GM10248 (cell line): ENCODE measurements at regions not wholly inside any gene's neighbourhood (a gene's known extent, or its start where the extent isn't known, plus 50 kb on each side); places are given as distances from the start of the nearest gene placed in this dataset.
A peak's percentile ranks its signal among the peaks of the same experiment; 100 is the strongest.

Experiments
- CTCF ChIA-PET: fragments of 300-600 bp; sonication (Branson Sonifier 250); formaldehyde crosslinking; extraction: SDS; loops from one replicate; lab custom pipeline; 2021; ENCODE audit warnings: antibody characterized with exemption; lab: Yijun Ruan, JAX
- POLR2A ChIA-PET: fragments of 350-650 bp; sonication (Branson Sonifier 250); formaldehyde crosslinking; extraction: SDS; loops from one replicate; lab custom pipeline; 2020; ENCODE audit warnings: antibody characterized with exemption; lab: Yijun Ruan, JAX
- DNase-seq: peaks from one replicate; pipeline ENCODE4 v3.0.0; 2012; ENCODE audit errors: extremely low spot score
- CTCF ChIP-seq: IDR thresholded peaks from 2 replicates; pipeline ENCODE4 v1.5.1; 2012; ENCODE audit warnings: mild to moderate bottlenecking, low read depth; ENCODE audit errors: extremely low read depth, missing control alignments, control extremely low read depth

- DNase-seq, result no peak
- TF ChIP-seq CTCF, result no peak
- CTCF ChIA-PET, result interaction anchor here (0.9 to 1.3 kb wide), 2 partner anchors 11 to 143 kb away, joined by 3 read pairs; no protein-coding TSS in a partner anchor
- POLR2A ChIA-PET, result no interaction called here
Observed at GRCh38 chr6:14206391-14206790, 88.8 kb downstream of the CD83 start.

GRCh38 chr6:14207448-14207847 is 89.9 kb downstream of the CD83 start:
- ChIA-PET POLR2A (no interaction called here), CTCF (interaction anchor here (1.7 kb wide), 1 partner anchor 11 kb away, joined by 4 read pairs; no protein-coding TSS in a partner anchor)
- TF ChIP-seq CTCF, result no peak
- DNase-seq, result no peak

- no peak for TF ChIP-seq CTCF
- no peak for DNase-seq
- POLR2A ChIA-PET, result no interaction called here
- CTCF ChIA-PET, result interaction anchor here (4.0 kb wide), 1 partner anchor 9 kb away, joined by 21 read pairs; no protein-coding TSS in a partner anchor
Observed at GRCh38 chr6:14209000-14209399, 91.4 kb downstream of the CD83 start.

GRCh38 chr6:14210077-14210476 is 92.5 kb downstream of the CD83 start:
- TF ChIP-seq CTCF, result no peak
- CTCF ChIA-PET, result interaction anchor here (0.8 to 4.0 kb wide), 10 partner anchors 9 to 1412 kb away, joined by 3 to 21 read pairs (median 3); no protein-coding TSS in a partner anchor
- DNase-seq, result no peak
- POLR2A ChIA-PET, result no interaction called here

GRCh38 chr6:14210663-14211561 is 93.3 kb downstream of the CD83 start:
- peak; percentile 97 for DNase-seq
- ChIA-PET CTCF (interaction anchor here (0.6 to 4.0 kb wide), 24 partner anchors 8 to 1411 kb away, joined by 3 to 21 read pairs (median 3); partner anchors contain the start of gene MCUR1), POLR2A (no interaction called here)
- peak; percentile 90 for TF ChIP-seq CTCF

GRCh38 chr6:14211562-14211942 is 94.0 kb downstream of the CD83 start:
- ChIA-PET CTCF (interaction anchor here (0.6 to 4.0 kb wide), 15 partner anchors 11 to 1031 kb away, joined by 3 to 21 read pairs (median 3); partner anchors contain the start of gene MCUR1), POLR2A (no interaction called here)
- DNase-seq, result peak; percentile 28
- TF ChIP-seq CTCF, result no peak
